Nephron progenitor cell (in vitro differentiated cells): ENCODE measurements at regions not wholly inside any gene's neighbourhood (a gene's known extent, or its start where the extent isn't known, plus 50 kb on each side); places are given as distances from the start of the nearest gene placed in this dataset.
A peak's percentile ranks its signal among the peaks of the same experiment; 100 is the strongest.

ENCODE experiments used
- DNase-seq: peaks from one replicate; pipeline ENCODE4 v3.0.0; 2021
- H3K27ac Mint-ChIP-seq: 2 replicates; pipeline ENCODE4 v1.8.0; 2021; ENCODE audit warnings: mild to moderate bottlenecking, moderate library complexity, mixed read lengths
- H3K27me3 Mint-ChIP-seq: 2 replicates; pipeline ENCODE4 v1.8.0; 2021; ENCODE audit warnings: mild to moderate bottlenecking, low read depth, mixed read lengths; ENCODE audit not compliant: poor library complexity
- H3K36me3 Mint-ChIP-seq: 2 replicates; pipeline ENCODE4 v1.8.0; 2021; ENCODE audit warnings: low read depth, mixed read lengths
- H3K4me1 Mint-ChIP-seq: 2 replicates; pipeline ENCODE4 v1.8.0; 2021; ENCODE audit warnings: mixed read lengths
- H3K4me3 Mint-ChIP-seq: 2 replicates; pipeline ENCODE4 v1.8.0; 2021; ENCODE audit warnings: mild to moderate bottlenecking, moderate library complexity, mixed read lengths
- H3K9me3 Mint-ChIP-seq: 2 replicates; pipeline ENCODE4 v1.8.0; 2021; ENCODE audit warnings: mild to moderate bottlenecking, moderate library complexity, mixed read lengths
- TF ChIP-seq, protein P1 (sequence below): fragments of 200-600 bp; sonication (generic); IDR thresholded peaks from 2 replicates; pipeline ENCODE4 v1.5.0; 2021; ENCODE audit warnings: antibody characterized with exemption

DNA sequence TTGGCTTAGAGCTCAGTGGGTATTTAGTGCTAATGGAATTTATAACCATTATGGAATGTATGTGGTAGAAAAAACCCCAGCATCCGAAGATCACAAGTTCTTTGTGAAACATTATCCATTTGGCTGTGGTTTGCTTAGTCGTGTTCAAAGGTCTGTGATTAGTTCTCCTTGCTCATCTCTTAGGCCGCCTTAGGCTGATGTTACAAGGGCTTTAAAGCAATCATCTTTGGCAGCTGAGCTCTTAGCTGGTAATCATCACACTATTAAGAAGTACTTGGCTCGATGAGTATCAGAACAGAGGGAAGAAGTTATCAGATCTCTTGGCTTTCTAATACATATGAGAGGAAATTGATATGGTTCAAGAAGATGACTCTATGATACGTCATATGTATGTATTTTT, 124.1 kb upstream of the E2F7 start:
- Mint-ChIP-seq H3K36me3 (no peaks in the 10 kb centered on the region), H3K27ac (no peak overlapping the region), H3K4me1 (peaks cover 7% of the 10 kb centered on the region), H3K4me3 (no peak overlapping the region), H3K27me3 (no peaks in the 10 kb centered on the region), H3K9me3 (no peaks in the 10 kb centered on the region)
- no peak for DNase-seq
- TF ChIP-seq, protein P1, sequence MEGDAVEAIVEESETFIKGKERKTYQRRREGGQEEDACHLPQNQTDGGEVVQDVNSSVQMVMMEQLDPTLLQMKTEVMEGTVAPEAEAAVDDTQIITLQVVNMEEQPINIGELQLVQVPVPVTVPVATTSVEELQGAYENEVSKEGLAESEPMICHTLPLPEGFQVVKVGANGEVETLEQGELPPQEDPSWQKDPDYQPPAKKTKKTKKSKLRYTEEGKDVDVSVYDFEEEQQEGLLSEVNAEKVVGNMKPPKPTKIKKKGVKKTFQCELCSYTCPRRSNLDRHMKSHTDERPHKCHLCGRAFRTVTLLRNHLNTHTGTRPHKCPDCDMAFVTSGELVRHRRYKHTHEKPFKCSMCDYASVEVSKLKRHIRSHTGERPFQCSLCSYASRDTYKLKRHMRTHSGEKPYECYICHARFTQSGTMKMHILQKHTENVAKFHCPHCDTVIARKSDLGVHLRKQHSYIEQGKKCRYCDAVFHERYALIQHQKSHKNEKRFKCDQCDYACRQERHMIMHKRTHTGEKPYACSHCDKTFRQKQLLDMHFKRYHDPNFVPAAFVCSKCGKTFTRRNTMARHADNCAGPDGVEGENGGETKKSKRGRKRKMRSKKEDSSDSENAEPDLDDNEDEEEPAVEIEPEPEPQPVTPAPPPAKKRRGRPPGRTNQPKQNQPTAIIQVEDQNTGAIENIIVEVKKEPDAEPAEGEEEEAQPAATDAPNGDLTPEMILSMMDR: no peak

DNA sequence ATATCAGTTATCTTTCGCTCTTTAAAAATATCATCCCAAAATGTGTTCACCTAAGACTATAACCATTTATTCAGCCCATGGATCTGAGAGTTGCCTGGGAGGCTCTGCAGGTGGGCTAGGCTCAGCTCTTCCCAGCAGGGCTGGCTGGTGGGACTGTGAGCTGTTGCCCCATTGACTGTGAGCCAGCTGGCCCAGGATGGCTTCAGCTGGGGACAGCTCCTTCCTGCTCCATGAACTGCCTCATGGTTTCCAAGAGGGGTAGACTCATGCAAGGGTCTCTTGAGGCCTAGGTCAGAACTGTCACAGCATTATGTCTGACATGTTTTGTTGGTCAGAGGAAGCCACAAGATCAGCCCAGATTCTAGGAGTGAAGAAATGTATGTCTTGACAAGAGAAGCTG, 114.1 kb upstream of the E2F7 start:
- H3K27ac Mint-ChIP-seq: no peak overlapping the region
- H3K4me1 Mint-ChIP-seq: peaks cover 6% of the 10 kb centered on the region
- TF ChIP-seq, protein P1: no peak
- H3K4me3 Mint-ChIP-seq: peak overlapping the region; percentile 12
- no peaks in the 10 kb centered on the region for H3K36me3 Mint-ChIP-seq
- no peak for DNase-seq
- H3K27me3 Mint-ChIP-seq: no peaks in the 10 kb centered on the region
- peaks cover 18% of the 10 kb centered on the region for H3K9me3 Mint-ChIP-seq

DNA sequence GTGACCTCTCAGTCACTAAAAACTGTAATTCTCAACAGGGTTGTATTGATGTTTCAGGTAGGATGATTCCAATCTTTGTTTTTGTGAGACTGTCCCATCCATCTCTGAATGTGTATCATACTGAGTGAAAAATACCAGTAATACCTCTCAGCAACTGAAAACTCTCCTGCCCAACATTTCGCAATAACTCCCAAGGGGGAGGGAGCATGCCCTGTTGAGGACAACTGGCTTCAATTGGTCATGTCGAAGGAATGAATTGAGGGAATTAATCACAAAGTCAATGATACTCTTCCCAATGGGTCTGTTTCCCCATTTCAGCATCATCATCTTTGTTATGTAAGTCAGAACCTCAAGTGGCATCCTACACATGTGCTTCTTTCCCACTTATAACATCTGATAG, 102.4 kb upstream of the E2F7 start:
- TF ChIP-seq, protein P1: no peak
- no peak overlapping the region for H3K27ac Mint-ChIP-seq
- H3K4me1 Mint-ChIP-seq: peaks cover 7% of the 10 kb centered on the region
- H3K36me3 Mint-ChIP-seq: no peaks in the 10 kb centered on the region
- H3K4me3 Mint-ChIP-seq: no peak overlapping the region
- no peak for DNase-seq
- peaks cover 5% of the 10 kb centered on the region for H3K27me3 Mint-ChIP-seq
- no peaks in the 10 kb centered on the region for H3K9me3 Mint-ChIP-seq

- Mint-ChIP-seq H3K27me3 (peaks cover 8% of the 10 kb centered on the region), H3K27ac (no peak overlapping the region), H3K4me3 (no peak overlapping the region), H3K36me3 (no peaks in the 10 kb centered on the region), H3K9me3 (no peaks in the 10 kb centered on the region), H3K4me1 (peaks cover 2% of the 10 kb centered on the region)
- no peak for DNase-seq
- TF ChIP-seq, protein P1: no peak
These were observed 101.3 kb upstream of the E2F7 start for GRCh38 chr12:77166696-77167095.

DNA sequence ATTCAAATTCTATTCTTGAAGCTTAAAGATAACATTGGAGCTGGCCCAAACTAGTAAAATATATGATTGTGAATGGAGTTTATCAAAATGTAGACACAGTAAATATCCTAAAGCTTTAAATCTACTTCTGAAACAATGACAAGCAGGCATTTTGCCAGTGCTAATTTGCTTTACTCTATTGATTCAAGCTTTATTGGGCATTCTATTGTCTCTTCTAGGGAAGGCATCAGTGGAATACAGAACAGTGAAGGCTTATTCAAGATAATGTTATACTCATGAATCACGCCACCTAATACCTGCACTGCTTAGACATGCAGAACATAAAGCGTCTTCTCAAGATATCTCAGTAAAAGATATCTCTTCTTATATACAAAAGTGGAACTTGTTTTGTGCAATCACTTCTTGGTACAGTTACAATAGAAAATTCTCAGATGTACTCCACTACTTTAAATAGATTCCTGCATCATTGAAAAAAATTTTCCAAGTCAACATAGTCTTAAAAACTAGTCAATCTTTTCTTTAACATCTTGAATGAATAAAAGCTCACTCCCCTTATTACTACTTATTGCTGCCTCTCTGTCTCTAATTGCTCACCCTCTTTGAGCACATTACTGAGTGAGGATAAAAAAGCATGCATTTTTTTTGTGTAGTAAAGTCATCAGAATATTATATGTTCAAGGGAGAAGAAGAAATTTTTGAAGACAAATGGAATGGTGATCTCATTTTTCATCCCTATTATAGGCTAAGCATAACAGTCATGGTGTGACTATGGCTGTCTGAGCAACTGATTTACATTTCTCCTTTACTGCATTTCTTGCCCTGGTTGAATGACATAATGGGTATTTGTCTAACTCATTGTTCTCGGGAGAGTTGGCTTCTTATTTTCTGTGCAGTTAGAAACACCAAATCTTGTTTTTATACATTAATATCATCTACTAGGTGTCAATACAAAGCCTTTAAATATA, 98.0 kb upstream of the E2F7 start:
- TF ChIP-seq, protein P1: no peak
- DNase-seq: no peak
- peaks cover 3% of the 10 kb centered on the region for H3K27me3 Mint-ChIP-seq
- no peak overlapping the region for H3K4me3 Mint-ChIP-seq
- H3K27ac Mint-ChIP-seq: no peak overlapping the region
- no peaks in the 10 kb centered on the region for H3K9me3 Mint-ChIP-seq
- no peaks in the 10 kb centered on the region for H3K36me3 Mint-ChIP-seq
- no peaks in the 10 kb centered on the region for H3K4me1 Mint-ChIP-seq

DNA sequence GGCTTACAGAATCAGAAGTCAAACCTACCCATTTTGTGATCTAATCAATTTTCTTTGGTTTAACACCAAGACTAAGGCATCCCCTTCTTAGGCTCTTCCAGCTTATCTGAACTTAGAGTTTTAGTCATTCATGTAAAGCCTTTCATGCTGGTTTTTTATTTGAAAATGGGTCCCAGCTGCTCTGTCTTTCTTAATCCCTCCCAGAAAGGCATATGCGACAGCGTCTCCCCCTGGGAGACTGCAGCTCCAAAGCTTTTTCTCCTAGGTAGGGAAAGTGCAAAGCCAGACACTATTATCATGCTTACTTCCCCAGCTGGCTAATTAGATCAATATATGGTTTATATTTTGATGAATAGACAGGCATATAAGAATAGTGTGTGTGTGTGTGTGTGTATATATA, 96.6 kb upstream of the E2F7 start:
- H3K36me3 Mint-ChIP-seq: no peaks in the 10 kb centered on the region
- no peak overlapping the region for H3K27ac Mint-ChIP-seq
- H3K4me3 Mint-ChIP-seq: no peak overlapping the region
- no peak for DNase-seq
- H3K4me1 Mint-ChIP-seq: no peaks in the 10 kb centered on the region
- TF ChIP-seq, protein P1: no peak
- H3K9me3 Mint-ChIP-seq: no peaks in the 10 kb centered on the region
- peaks cover 2% of the 10 kb centered on the region for H3K27me3 Mint-ChIP-seq
